ENCODE measurements at regions not wholly inside any gene's neighbourhood (a gene's known extent, or its start where the extent isn't known, plus 50 kb on each side); places are given as distances from the start of the nearest gene placed in this dataset.

GRCh38 chr22:47627556-47628253, 865.3 kb downstream of the TBC1D22A start:
- H3K4me1 ChIP-seq: peaks cover 0 to 5% (median 3%) of the 10 kb centered on the region in 10 experiments; a peak in 8 of 20 replicates
- H3K4me3 ChIP-seq: no peak overlapping the region
- H3K27me3 ChIP-seq: no peaks in the 10 kb centered on the region
- H3K9ac ChIP-seq: no peak overlapping the region
- no peak for TF ChIP-seq Cebpa-rat (IDR thresholded peaks at IDR 0.05)
- H3K9me3 ChIP-seq (replicated peaks in 1 of 11): no peaks in the 10 kb centered on the region
- peaks cover 0 to 18% (median 0%) of the 10 kb centered on the region in 11 experiments; a peak in 1 of 22 replicates for H4K20me1 ChIP-seq
- no peak overlapping the region for H3K4me2 ChIP-seq
- H3K27ac ChIP-seq: no peak overlapping the region
- no peaks in the 10 kb centered on the region for H3K36me3 ChIP-seq

- H3K4me3 ChIP-seq: no peak overlapping the region
- no peaks in the 10 kb centered on the region for H3K36me3 ChIP-seq
- H3K27me3 ChIP-seq: no peaks in the 10 kb centered on the region
- peaks cover 0 to 18% (median 0%) of the 10 kb centered on the region in 11 experiments; a peak in 1 of 22 replicates for H4K20me1 ChIP-seq
- no peak for TF ChIP-seq Cebpa-rat (IDR thresholded peaks at IDR 0.05)
- H3K4me2 ChIP-seq: no peak overlapping the region
- no peak overlapping the region for H3K27ac ChIP-seq
- H3K4me1 ChIP-seq: no peaks in the 10 kb centered on the region
- no peak overlapping the region for H3K9ac ChIP-seq
- H3K9me3 ChIP-seq (replicated peaks in 1 of 11): no peaks in the 10 kb centered on the region
These were observed 864.3 kb downstream of the TBC1D22A start for GRCh38 chr22:47626428-47627390.

DNA sequence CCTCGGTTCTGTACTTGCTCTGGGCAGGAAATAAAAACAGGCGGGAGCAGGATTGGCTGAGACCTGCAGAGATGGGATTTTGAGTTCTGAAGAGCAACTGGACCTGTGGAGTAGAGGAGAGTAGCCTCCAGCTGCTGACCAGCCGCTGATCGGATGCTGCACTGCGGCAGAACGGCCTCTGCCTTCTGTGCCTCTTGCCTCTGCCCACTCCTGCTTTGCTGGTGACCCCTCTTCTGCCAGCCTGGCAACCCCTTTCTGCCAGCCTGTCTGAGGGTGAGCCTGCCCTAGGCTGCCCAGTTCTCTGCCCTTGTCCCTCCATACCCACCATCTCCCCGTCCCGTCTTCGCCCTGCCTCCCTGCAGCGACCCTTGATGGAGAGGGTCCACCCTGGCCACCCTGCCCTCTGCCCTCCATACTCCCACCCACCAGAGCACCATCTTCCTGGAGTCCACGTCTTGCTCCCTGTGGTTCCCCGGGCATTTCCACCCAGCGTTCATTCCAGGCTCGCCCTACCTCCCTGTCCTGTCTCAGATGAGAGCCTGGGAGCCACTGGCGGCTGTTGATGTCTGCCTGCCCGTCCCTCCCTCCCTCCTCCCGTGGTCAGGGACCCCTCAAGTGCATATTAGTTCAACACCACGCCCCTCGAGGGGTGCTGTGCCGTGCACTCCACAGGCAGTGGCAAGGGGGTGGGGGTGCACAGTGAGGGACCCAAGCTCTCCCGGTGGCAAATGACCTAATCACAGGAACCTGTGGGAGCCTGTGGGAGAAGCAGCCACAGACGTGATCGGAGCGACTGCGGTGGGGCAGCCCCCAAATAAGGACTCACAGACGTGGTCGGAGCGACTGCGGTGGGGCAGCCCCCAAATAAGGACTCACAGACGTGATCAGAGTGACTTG, 863.3 kb downstream of the TBC1D22A start:
- Histone ChIP-seq H3K4me1 (no peaks in the 10 kb centered on the region), H3K36me3 (no peaks in the 10 kb centered on the region), H4K20me1 (peaks cover 0 to 17% (median 0%) of the 10 kb centered on the region in 11 experiments; a peak in 1 of 22 replicates), H3K4me2 (no peak overlapping the region), H3K4me3 (no peak overlapping the region), H3K27ac (no peak overlapping the region), H3K9ac (no peak overlapping the region), H3K27me3 (no peaks in the 10 kb centered on the region), H3K9me3 (replicated peaks in 1 of 11) (no peaks in the 10 kb centered on the region)
- TF ChIP-seq Cebpa-rat (IDR thresholded peaks at IDR 0.05): no peak

- H3K4me1 ChIP-seq: no peaks in the 10 kb centered on the region
- H3K27ac ChIP-seq: no peak overlapping the region
- no peak overlapping the region for H3K4me2 ChIP-seq
- H3K36me3 ChIP-seq: no peaks in the 10 kb centered on the region
- H3K4me3 ChIP-seq: no peak overlapping the region
- H4K20me1 ChIP-seq: 0 out of 22 replicates have a peak, but pooled peaks cover 0 to 12% (median 0%) of the 10 kb centered on the region in 11 experiments
- TF ChIP-seq Cebpa-rat (IDR thresholded peaks at IDR 0.05): no peak
- H3K27me3 ChIP-seq: no peaks in the 10 kb centered on the region
- H3K9ac ChIP-seq: no peak overlapping the region
- H3K9me3 ChIP-seq (replicated peaks in 1 of 11): no peaks in the 10 kb centered on the region
These were observed 862.5 kb downstream of the TBC1D22A start for GRCh38 chr22:47625013-47625385.

- no peak for TF ChIP-seq Cebpa-rat (IDR thresholded peaks at IDR 0.05)
- Histone ChIP-seq H3K9ac (no peak overlapping the region), H4K20me1 (0 out of 22 replicates have a peak, but pooled peaks cover 0 to 12% (median 0%) of the 10 kb centered on the region in 11 experiments), H3K4me3 (no peak overlapping the region), H3K9me3 (replicated peaks in 1 of 11) (no peaks in the 10 kb centered on the region), H3K4me2 (no peak overlapping the region), H3K36me3 (no peaks in the 10 kb centered on the region), H3K27me3 (no peaks in the 10 kb centered on the region), H3K27ac (no peak overlapping the region), H3K4me1 (no peaks in the 10 kb centered on the region)
These were observed 862.0 kb downstream of the TBC1D22A start for GRCh38 chr22:47624252-47625012.

- Histone ChIP-seq H3K27ac (no peak overlapping the region), H3K9ac (no peak overlapping the region), H4K20me1 (0 out of 22 replicates have a peak, but pooled peaks cover 0 to 12% (median 0%) of the 10 kb centered on the region in 11 experiments), H3K4me2 (no peak overlapping the region), H3K4me1 (no peaks in the 10 kb centered on the region), H3K4me3 (no peak overlapping the region), H3K27me3 (no peaks in the 10 kb centered on the region), H3K36me3 (no peaks in the 10 kb centered on the region), H3K9me3 (replicated peaks in 1 of 11) (no peaks in the 10 kb centered on the region)
- TF ChIP-seq Cebpa-rat (IDR thresholded peaks at IDR 0.05): no peak
These were observed 861.3 kb downstream of the TBC1D22A start for GRCh38 chr22:47623763-47624148.

- H3K4me3 ChIP-seq: no peak overlapping the region
- no peak for TF ChIP-seq Cebpa-rat (IDR thresholded peaks at IDR 0.05)
- no peaks in the 10 kb centered on the region for H3K9me3 ChIP-seq (replicated peaks in 1 of 11)
- H3K4me2 ChIP-seq: no peak overlapping the region
- H3K9ac ChIP-seq: no peak overlapping the region
- no peaks in the 10 kb centered on the region for H3K36me3 ChIP-seq
- no peak overlapping the region for H3K27ac ChIP-seq
- H3K4me1 ChIP-seq: no peaks in the 10 kb centered on the region
- H4K20me1 ChIP-seq: 0 out of 22 replicates have a peak, but pooled peaks cover 0 to 12% (median 0%) of the 10 kb centered on the region in 11 experiments
- H3K27me3 ChIP-seq: no peaks in the 10 kb centered on the region
These were observed 860.8 kb downstream of the TBC1D22A start for GRCh38 chr22:47623066-47623762.

- Histone ChIP-seq H3K9ac (no peak overlapping the region), H3K4me2 (no peak overlapping the region), H3K9me3 (replicated peaks in 1 of 11) (no peaks in the 10 kb centered on the region), H3K4me1 (no peaks in the 10 kb centered on the region), H3K36me3 (no peaks in the 10 kb centered on the region), H3K4me3 (no peak overlapping the region), H3K27me3 (no peaks in the 10 kb centered on the region), H3K27ac (no peak overlapping the region), H4K20me1 (0 out of 22 replicates have a peak, but pooled peaks cover 0 to 12% (median 0%) of the 10 kb centered on the region in 11 experiments)
- no peak for TF ChIP-seq Cebpa-rat (IDR thresholded peaks at IDR 0.05)
These were observed 860.1 kb downstream of the TBC1D22A start for GRCh38 chr22:47622541-47622940.
